Fibroblast of peridontal ligament (primary cell): ENCODE measurements at regions not wholly inside any gene's neighbourhood (a gene's known extent, or its start where the extent isn't known, plus 50 kb on each side); places are given as distances from the start of the nearest gene placed in this dataset.
A peak's percentile ranks its signal among the peaks of the same experiment; 100 is the strongest.
"Not testable (repeated sequence)": the region's sequence is repeated elsewhere in the genome, so short reads cannot be mapped to it uniquely, and the experiment has no call there.

ENCODE experiments used
- DNase-seq: peaks from one replicate; pipeline ENCODE4 v3.0.0-alpha.2; 2010; ENCODE audit errors: extremely low read depth

GRCh38 chr14:45716572-45716971 is 463.6 kb upstream of the MIS18BP1 start:
- DNase-seq, result no peak

GRCh38 chr14:45715946-45716345 is 462.9 kb upstream of the MIS18BP1 start:
- DNase-seq, result no peak

DNA sequence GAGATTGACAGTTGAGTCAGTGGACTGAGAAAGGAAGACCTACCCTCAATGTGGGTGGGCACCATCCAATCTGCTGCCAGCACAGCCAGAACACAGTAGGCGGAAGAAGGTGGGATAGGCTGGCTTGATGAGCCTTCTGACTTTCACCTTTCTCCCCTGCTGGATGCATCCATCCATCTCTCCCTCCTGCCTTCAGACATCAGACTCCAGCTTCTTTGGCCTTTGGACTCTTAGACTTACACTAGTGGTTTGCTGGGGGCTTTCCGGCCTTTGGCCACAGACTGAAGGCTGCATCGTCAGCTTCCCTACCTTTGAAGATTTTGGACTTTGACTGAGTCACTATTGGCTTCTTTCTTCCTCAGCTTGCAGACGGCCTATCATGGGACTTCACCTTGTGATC is 456.5 kb upstream of the MIS18BP1 start:
- DNase-seq, result no peak

DNA sequence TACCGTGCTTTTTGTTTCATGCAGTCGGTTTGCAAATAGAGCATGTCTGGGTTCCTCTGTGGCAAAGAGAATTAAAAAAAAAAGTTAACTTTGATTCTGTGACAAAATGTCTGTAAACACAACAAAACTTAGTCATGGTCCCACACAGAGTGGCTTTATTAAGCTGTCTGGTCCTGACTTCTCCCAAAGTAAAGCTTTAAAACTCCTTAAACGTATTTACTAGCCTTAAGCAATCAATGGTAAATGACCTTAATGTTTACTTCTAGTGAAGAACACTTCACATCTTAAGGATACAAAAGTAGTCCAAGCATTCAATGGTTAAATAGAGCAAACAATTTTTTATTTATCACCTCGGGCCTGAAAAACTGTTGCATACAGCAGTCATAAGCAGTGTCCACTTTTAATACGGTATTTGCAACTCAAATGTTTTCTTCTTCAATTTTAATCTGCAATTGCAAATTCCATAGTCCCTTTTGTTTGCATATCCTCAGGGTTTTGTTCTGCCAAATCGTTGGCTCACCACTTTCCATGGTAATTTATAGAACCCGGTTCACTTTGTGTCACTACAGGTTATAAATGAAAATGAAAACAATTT is 453.0 kb upstream of the MIS18BP1 start:
- no peak for DNase-seq

DNA sequence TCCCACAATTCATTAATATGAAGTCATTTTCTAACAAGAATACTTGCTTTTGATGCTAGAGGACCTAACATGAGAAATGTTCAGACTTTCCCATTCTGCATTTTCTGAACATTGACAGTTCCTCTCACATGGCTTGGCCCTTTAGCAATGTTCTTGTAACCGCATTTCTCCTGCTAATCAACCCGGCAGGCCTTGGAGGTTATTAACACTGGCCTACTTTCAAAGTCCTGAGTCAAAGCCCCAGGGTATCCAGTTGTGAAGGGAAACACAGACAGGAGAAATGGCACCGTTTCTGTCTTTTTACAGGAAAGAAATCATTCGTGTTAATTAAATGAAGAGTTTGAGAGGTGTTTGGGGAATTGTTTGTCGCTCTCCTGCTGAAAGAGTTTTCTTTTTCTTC is 446.5 kb upstream of the MIS18BP1 start:
- no peak for DNase-seq

GRCh38 chr14:45698462-45699134 is 445.6 kb upstream of the MIS18BP1 start:
- no peak for DNase-seq

DNA sequence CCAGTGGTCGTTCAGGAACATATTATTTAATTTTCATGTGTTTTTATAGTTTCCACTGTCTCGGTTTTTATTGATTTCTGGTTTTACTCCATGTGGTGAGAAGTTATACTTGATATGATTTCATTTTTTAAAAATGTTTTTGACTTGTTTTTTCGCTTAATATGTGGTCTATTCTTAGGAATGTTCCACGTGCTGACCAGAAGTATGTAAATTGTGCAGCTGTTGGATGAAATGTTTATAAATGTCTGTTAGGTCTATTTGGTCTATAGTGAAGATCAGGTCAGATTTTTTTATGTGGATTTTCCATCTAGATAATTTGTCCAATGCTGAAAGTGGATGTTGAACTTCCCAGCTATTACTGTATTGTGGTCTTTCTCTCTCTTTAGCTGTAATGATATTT is 433.8 kb upstream of the MIS18BP1 start:
- peak; percentile 5 for DNase-seq

GRCh38 chr14:45680531-45680930 is 427.5 kb upstream of the MIS18BP1 start:
- DNase-seq, result no peak

DNA sequence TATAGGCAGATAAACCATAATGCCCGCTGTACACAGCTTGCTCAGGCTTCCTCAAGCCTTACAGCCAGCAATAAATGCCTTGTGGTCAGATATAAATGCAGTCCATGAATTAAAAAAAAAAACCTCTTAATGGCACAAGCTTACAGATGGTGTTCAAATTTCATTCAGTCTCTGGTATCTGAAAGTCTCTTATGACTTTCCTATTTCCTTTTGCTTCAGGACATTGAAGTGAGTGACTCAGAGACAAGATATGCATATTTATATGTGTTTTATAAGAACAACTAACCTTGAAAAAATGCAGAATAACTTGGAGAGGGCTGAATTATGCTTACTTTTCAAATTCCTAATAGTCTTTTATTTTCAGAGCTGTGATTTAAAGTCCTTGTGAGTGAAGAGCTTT is 426.9 kb upstream of the MIS18BP1 start:
- peak; percentile 77 for DNase-seq

- DNase-seq, result peak; percentile 11
These were observed 425.2 kb upstream of the MIS18BP1 start for GRCh38 chr14:45678163-45678562.

DNA sequence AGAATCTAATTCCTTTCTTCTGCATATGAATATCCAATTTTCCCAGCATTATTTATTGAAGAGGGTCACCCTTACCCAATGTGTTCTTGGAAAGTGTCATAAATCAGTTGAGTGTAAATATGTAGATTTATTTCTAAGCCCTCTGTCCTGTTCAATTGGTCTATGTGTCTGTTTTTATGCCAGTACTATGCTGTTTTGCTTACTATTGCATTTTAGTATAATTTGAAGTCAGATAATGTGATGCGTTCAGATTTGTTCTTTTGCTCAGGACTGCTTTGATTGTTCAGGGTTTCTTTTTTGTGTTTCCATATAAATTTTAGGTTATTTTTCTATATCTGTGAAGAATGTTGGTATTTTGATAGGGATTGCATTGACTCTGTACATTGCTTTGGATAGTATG is 420.4 kb upstream of the MIS18BP1 start:
- DNase-seq, result no peak

GRCh38 chr14:45664668-45665356 is 411.8 kb upstream of the MIS18BP1 start:
- DNase-seq, result no peak

DNA sequence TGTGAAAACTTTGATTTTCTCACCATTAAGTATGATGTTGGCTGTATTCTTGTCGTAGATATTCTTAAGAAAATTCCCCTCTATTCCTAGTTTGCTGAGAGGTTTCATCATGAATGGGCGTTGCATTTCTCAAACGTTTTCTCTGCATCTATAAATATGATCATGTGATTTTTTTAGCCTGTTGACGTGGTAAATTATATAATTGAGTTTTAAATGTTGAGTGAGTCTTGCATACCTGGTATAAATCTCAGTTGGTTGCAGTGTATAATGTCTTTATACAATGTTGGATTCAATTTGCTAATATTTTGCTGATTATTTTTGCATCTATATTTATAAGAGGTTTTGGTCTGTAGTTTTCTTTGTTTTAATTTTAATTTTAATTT is 405.9 kb upstream of the MIS18BP1 start:
- no peak for DNase-seq

DNA sequence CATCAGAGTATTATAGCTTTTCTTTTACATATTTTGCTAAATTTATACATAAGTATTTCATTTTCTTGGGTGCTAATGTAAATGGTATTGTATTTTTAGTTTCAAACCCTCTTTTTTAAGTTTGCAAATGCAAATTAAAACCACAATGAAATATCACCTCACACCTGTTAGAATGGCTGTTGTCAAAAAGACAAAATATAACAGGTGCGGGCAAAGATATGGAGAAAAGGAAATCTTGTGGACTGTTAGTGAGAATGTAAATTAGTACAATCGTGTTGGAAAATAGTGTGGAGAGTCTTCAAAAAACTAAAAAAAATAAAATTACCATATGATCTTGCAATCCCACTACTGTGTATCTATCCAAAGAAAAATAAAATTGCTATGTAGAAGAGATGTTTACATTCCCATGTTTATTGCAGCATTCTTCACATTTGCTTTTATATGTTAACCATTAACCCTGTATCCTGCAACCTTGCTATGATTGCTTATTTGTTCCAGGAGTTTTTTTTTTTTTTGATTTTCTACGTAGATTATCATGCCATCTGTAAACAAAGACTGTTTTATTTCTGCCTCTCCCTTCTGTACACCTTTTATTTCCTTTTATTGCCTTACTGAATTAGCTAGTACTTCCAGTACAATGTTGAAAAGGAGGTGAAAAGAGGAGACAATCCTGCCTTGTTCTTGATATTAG is 405.4 kb upstream of the MIS18BP1 start:
- no peak for DNase-seq

GRCh38 chr14:45651890-45652289 is 398.9 kb upstream of the MIS18BP1 start:
- DNase-seq, result no peak

- no peak for DNase-seq
These were observed 397.8 kb upstream of the MIS18BP1 start for GRCh38 chr14:45650754-45651153.

DNA sequence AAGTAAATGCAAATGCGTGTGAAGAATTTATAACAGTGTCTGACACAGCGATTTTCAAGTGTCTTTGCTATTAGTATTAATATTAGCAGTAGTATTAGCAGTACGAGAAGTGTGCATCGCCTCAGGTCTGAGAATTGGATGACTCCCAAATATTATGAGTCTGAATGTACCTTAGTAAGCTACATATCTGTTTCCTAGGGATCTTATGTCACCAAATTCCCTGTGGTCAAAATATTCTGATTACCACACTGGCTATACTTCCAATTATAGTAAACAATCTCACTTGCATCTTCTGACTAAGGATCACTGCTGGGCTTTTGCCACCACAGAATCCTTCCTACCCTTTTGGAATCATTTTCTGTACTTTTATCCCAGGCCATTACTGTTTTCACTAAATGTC is 396.0 kb upstream of the MIS18BP1 start:
- DNase-seq, result no peak

- DNase-seq, result no peak
These were observed 388.5 kb upstream of the MIS18BP1 start for GRCh38 chr14:45641541-45641940.

GRCh38 chr14:45634651-45635441 is 381.8 kb upstream of the MIS18BP1 start:
- not testable (repeated sequence) for DNase-seq

DNA sequence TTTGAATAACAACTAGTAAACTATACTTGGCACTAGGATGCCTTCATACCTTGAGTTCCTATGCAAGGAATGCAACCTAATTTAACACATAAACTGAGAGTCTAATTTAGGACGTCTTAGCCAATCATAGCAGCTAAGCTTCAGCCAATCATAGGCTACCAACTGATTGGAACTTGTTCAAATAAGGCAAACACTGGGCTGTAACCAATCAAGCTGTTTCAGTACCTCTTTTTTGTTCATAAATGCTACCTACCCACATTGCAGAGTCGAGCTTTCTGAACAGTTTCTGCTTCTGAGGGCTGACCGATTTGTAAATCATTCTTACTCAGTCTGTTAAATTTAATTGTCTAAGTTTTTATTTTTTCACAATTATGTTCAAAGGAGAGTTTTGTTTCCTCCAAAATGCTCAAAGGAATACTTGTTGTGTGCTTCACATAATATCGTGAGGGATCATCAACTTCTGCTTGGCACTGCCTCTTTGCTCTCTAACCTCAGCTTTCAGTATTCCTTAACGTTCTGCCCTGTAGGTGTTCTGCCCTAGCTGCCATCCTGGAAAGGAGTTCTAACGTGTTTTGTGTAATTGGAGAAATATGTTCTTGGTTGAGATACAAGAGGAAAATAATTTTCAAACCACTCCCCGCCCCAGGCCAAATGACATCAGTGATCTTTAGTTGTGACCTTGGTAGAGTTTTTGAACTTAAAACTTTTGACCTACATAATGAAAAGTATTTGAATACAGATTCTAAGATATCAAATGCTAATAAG is 380.4 kb upstream of the MIS18BP1 start:
- no peak for DNase-seq

DNA sequence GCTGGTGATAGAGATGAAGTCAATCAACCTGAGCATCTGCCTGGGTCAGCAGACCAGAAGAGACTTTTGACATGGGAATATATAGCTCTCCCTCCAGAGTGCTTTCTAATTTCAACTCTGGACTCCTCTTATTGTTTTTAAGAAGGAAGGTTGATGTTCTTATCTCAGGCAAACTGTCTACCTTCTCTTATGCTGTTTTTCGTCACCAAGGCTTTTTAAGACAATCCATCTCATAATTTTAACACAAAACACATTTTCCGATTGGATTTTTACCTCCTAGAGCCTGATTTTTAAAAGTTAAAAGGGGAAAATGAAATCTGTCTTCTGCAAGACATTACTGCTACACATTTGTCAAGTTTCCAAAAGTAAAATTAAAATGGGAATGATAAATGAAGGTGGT is 368.7 kb upstream of the MIS18BP1 start:
- no peak for DNase-seq
